Left renal cortex interstitium (tissue), 4 donors: ENCODE measurements at regions not wholly inside any gene's neighbourhood (a gene's known extent, or its start where the extent isn't known, plus 50 kb on each side); places are given as distances from the start of the nearest gene placed in this dataset.
"Not testable (repeated sequence)": the region's sequence is repeated elsewhere in the genome, so short reads cannot be mapped to it uniquely, and the experiment has no call there.

Source experiments
- DNase-seq, 4 donors: peaks; one replicate each; pipeline ENCODE4 v3.0.0-alpha.2; 2013; ENCODE audit warnings: low read depth in 4 of 4, low spot score in 2 of 4, missing footprints in 1 of 4

- DNase-seq = no peak
These were observed 126.5 kb downstream of the VPREB1 start for GRCh38 chr22:22371031-22371541.

- DNase-seq = no peak
These were observed 127.5 kb downstream of the VPREB1 start for GRCh38 chr22:22372086-22372485.

GRCh38 chr22:22374163-22374562, 129.6 kb downstream of the VPREB1 start:
- DNase-seq = no peak

GRCh38 chr22:22374579-22374978, 130.0 kb downstream of the VPREB1 start:
- DNase-seq = no peak

- DNase-seq = no peak
These were observed 131.2 kb downstream of the VPREB1 start for GRCh38 chr22:22375576-22376351.

- no peak for DNase-seq
These were observed 131.7 kb downstream of the VPREB1 start for GRCh38 chr22:22376352-22376706.

- not testable (repeated sequence) for DNase-seq
These were observed 131.7 kb downstream of the ZNF280B start for GRCh38 chr22:22376884-22377283.

- no peak for DNase-seq
These were observed 131.2 kb downstream of the ZNF280B start for GRCh38 chr22:22377335-22377734.

GRCh38 chr22:22378446-22379415, 129.8 kb downstream of the ZNF280B start:
- no peak for DNase-seq

- no peak for DNase-seq
These were observed 128.2 kb downstream of the ZNF280B start for GRCh38 chr22:22380098-22381030.

- not testable (repeated sequence) for DNase-seq
These were observed 127.2 kb downstream of the ZNF280B start for GRCh38 chr22:22381292-22381691.

GRCh38 chr22:22384267-22384666, 124.3 kb downstream of the ZNF280B start:
- DNase-seq = no peak

- no peak for DNase-seq
These were observed 123.8 kb downstream of the ZNF280B start for GRCh38 chr22:22384668-22385244.

GRCh38 chr22:22386602-22387385, 121.7 kb downstream of the ZNF280B start:
- DNase-seq = no peak

GRCh38 chr22:22387386-22387736, 121.2 kb downstream of the ZNF280B start:
- no peak for DNase-seq

GRCh38 chr22:22388090-22388489, 120.5 kb downstream of the ZNF280B start:
- no peak for DNase-seq

GRCh38 chr22:22388494-22388893, 120.0 kb downstream of the ZNF280B start:
- DNase-seq = no peak

GRCh38 chr22:22389467-22389866, 119.1 kb downstream of the ZNF280B start:
- no peak for DNase-seq

- no peak for DNase-seq
These were observed 117.6 kb downstream of the ZNF280B start for GRCh38 chr22:22390989-22391388.
